HCT116 (cell line): ENCODE measurements at regions not wholly inside any gene's neighbourhood (a gene's known extent, or its start where the extent isn't known, plus 50 kb on each side); places are given as distances from the start of the nearest gene placed in this dataset.

ENCODE experiments used
- ATAC-seq: fragments of 200-7000 bp; cut with Tn5 transposase; 2 replicates; pipeline ENCODE4 v1.9.1; 2020; ENCODE audit warnings: mild to moderate bottlenecking, moderate library complexity
- BruUV-seq: library from RNA; stranded (reverse); fragments of 400-500 nt; replicated peaks from 2 replicates; lab custom pipeline; 2021; lab: Mats Ljungman, UMichigan
- CTCF ChIA-PET: fragments of 300-600 bp; sonication (Branson Sonifier 250); formaldehyde crosslinking; loops from one replicate; lab custom pipeline; 2021; ENCODE audit warnings: antibody characterized with exemption; lab: Charles Lee
- POLR2A ChIA-PET: fragments of 300-600, 350-600 bp; sonication (Branson Sonifier 250); formaldehyde crosslinking; loops from one replicate; lab custom pipeline; 2021; ENCODE audit warnings: antibody characterized with exemption; lab: Charles Lee
- RAD21 ChIA-PET, 2 experiments: fragments of 300-600 bp; sonication (Branson Sonifier 250); formaldehyde crosslinking; loops; one replicate each; lab custom pipeline; 2023; ENCODE audit warnings: low total read pairs in 2 of 2; ENCODE audit not compliant: uncharacterized antibody in 2 of 2, unreplicated experiment in 2 of 2, low non-redundant PET in 1 of 2; lab: Charles Lee
- DNase-seq: peaks from one replicate; pipeline ENCODE4 v3.0.0-alpha.2; 2010; ENCODE audit warnings: low read depth, low spot score
- H2AFZ ChIP-seq: fragments of 200-600 bp; shearing (Covaris generic), sonication (generic); 2 replicates; pipeline ENCODE4 v1.6.1; 2017; ENCODE audit warnings: low read depth, mixed run types, mixed read lengths, antibody characterized with exemption, low read length; ENCODE audit not compliant: poor library complexity, severe bottlenecking
- H3K27ac ChIP-seq: 2 replicates; pipeline ENCODE4 v1.5.1; 2012; ENCODE audit warnings: low read depth, low read length
- H3K27me3 ChIP-seq: fragments of 200-600 bp; sonication (generic); 2 replicates; pipeline ENCODE4 v1.6.1; 2016; ENCODE audit warnings: mixed run types, low read length, mixed read lengths; ENCODE audit not compliant: insufficient read depth
- H3K36me3 ChIP-seq, 2 experiments: fragments of 200-500 bp in 1 of 2; fragments of 200-600 bp in 1 of 2; sonication (Bioruptor generic) in 1 of 2; sonication (generic) in 1 of 2; 2 replicates each; pipeline versions ENCODE4 v1.5.1 to v1.6.1; 2014 to 2016; ENCODE audit warnings: low read length in 2 of 2, inconsistent platforms in 1 of 2, mixed read lengths in 1 of 2, mixed run types in 1 of 2; ENCODE audit not compliant: insufficient read depth in 2 of 2, control insufficient read depth in 1 of 2
- H3K4me1 ChIP-seq, 2 experiments: fragments of 200-600 bp in 1 of 2; sonication (generic) in 1 of 2; 2 replicates each; pipeline versions ENCODE4 v1.5.1 to v1.6.1; 2012 to 2017; ENCODE audit warnings: low read length in 2 of 2, inconsistent platforms in 1 of 2, mild to moderate bottlenecking in 1 of 2, mixed read lengths in 1 of 2, mixed run types in 1 of 2, moderate library complexity in 1 of 2; ENCODE audit not compliant: insufficient read depth in 2 of 2, control insufficient read depth in 1 of 2
- H3K4me2 ChIP-seq: fragments of 200-600 bp; sonication (generic); 2 replicates; pipeline ENCODE4 v1.6.1; 2017; ENCODE audit warnings: mixed run types, low read length, mixed read lengths
- H3K4me3 ChIP-seq, 2 experiments: fragments of 200-600 bp in 1 of 2; sonication (generic) in 1 of 2; replicated peaks in 1 of 2; 2 replicates each; pipeline ENCODE4 v1.5.1; 2011 to 2016; ENCODE audit warnings: low read length in 2 of 2, control low read depth in 1 of 2, low read depth in 1 of 2, mild to moderate bottlenecking in 1 of 2, mixed read lengths in 1 of 2, mixed run types in 1 of 2
- H3K79me2 ChIP-seq: fragments of 200-600 bp; sonication (generic); 2 replicates; pipeline ENCODE4 v1.6.1; 2017; ENCODE audit warnings: mild to moderate bottlenecking, mixed run types, low read length, moderate library complexity, mixed read lengths; ENCODE audit not compliant: insufficient read depth
- H3K9ac ChIP-seq: fragments of 200-600 bp; sonication (generic); 2 replicates; pipeline ENCODE4 v1.6.1; 2016; ENCODE audit warnings: low read length, mixed read lengths
- H3K9me2 ChIP-seq: fragments of 200-600 bp; sonication (generic), shearing (Covaris generic); 2 replicates; pipeline ENCODE4 v1.6.1; 2017; ENCODE audit warnings: mixed run types, mild to moderate bottlenecking, moderate library complexity; ENCODE audit not compliant: insufficient read depth
- H3K9me3 ChIP-seq, 2 experiments: fragments of 200-500 bp in 1 of 2; fragments of 200-600 bp in 1 of 2; sonication (Bioruptor generic) in 1 of 2; sonication (generic) in 1 of 2; 2 replicates each; pipeline ENCODE4 v1.6.1; 2014 to 2017; ENCODE audit warnings: low read length in 2 of 2, mixed read lengths in 2 of 2, inconsistent platforms in 1 of 2, low read depth in 1 of 2, mild to moderate bottlenecking in 1 of 2, mixed run types in 1 of 2, moderate library complexity in 1 of 2; ENCODE audit not compliant: control insufficient read depth in 1 of 2, insufficient read depth in 1 of 2
- H4K20me1 ChIP-seq: fragments of 200-600 bp; sonication (generic), shearing (Covaris generic); 2 replicates; pipeline ENCODE4 v1.6.1; 2017; ENCODE audit warnings: mixed run types, mild to moderate bottlenecking, moderate library complexity; ENCODE audit not compliant: insufficient read depth
- EGR1 ChIP-seq: IDR thresholded peaks from 2 replicates; pipeline ENCODE4 v1.6.1; 2012; ENCODE audit warnings: low read depth
- EZH2 ChIP-seq: fragments of 200-600 bp; sonication (generic); IDR thresholded peaks from 2 replicates; pipeline ENCODE4 v1.6.1; 2017; ENCODE audit warnings: antibody characterized with exemption, mixed run types
- SIN3A ChIP-seq: IDR thresholded peaks from 2 replicates; pipeline ENCODE4 v1.6.1; 2012; ENCODE audit warnings: low read depth
- SRF ChIP-seq: IDR thresholded peaks from 2 replicates; pipeline ENCODE4 v1.6.1; 2012; ENCODE audit warnings: low read depth
- TCF7L2 ChIP-seq: IDR thresholded peaks from 2 replicates; pipeline ENCODE4 v1.7.0; 2011; ENCODE audit warnings: borderline replicate concordance, inconsistent platforms; ENCODE audit not compliant: insufficient read depth, insufficient read length; ENCODE audit errors: extremely low read depth
- YY1 ChIP-seq: IDR thresholded peaks from 2 replicates; pipeline ENCODE4 v1.6.1; 2011; ENCODE audit warnings: low read length, low read depth, moderate library complexity, mild to moderate bottlenecking; ENCODE audit not compliant: insufficient replicate concordance; ENCODE audit errors: extremely low read depth
- intact Hi-C: fragments of 100-400 bp; cut with micrococcal nuclease; formaldehyde crosslinking; loops from 2 replicates; pipeline ENCODE4 v1.10.0; 2022
- TF ChIP-seq, protein P1 (sequence below): IDR thresholded peaks from 2 replicates; pipeline ENCODE4 v1.6.1; 2011; ENCODE audit warnings: mild to moderate bottlenecking, low read length, moderate library complexity; ENCODE audit not compliant: insufficient replicate concordance; ENCODE audit errors: extremely low read depth
- TF ChIP-seq, protein P2 (sequence below): IDR thresholded peaks from 2 replicates; pipeline ENCODE4 v1.6.1; 2012; ENCODE audit warnings: low read depth
- TF ChIP-seq, protein P3 (sequence below): IDR thresholded peaks from 2 replicates; pipeline ENCODE4 v1.6.1; 2012
- TF ChIP-seq, protein P4 (sequence below), 3 experiments: fragments of 200-600 bp in 1 of 3; sonication (generic) in 1 of 3; IDR thresholded peaks in 2 of 3; conservative IDR thresholded peaks in 1 of 3; 2 replicates each; pipeline ENCODE4 v1.5.1; 2012 to 2017; ENCODE audit warnings: low read depth in 2 of 3, low read length in 2 of 3, antibody characterized with exemption in 1 of 3, borderline replicate concordance in 1 of 3, control low read depth in 1 of 3, mild to moderate bottlenecking in 1 of 3, mixed read lengths in 1 of 3, mixed run types in 1 of 3, moderate library complexity in 1 of 3; ENCODE audit not compliant: insufficient read depth in 1 of 3

DNA sequence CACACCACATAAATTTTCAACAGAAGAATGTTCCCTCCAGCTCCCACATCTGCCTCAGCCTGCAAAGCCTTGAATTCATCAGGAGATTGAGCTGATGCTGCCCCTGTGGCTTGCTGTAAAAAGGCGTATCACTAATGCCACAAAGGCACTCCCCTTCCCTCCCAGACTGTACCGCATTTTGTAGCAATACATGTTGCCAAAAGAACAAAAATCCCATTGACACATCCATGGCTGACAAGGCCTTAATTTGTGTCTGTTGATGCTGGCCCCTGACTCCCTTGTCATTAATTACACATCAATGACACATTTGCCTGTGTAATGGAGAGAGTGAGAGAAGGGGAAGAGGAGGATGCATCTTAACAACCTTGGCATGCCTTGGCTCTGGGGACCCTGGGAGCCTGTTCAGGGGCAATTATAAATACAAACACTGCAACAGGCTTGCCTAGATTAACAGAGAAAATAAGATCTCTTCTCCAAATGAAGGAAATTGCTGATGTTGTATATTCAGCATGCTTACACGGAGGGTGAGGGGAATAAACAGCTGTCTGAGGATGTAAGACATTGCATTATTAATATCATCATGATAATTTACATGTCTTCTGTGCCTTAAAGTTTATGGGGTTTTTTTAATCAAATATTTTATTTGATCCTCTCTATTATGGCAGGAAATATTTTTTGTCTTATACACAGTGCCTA is 264.0 kb downstream of the SUCLG1 start:
- POLR2A ChIA-PET = no interaction called here
- intact Hi-C loops = no loop called here
- H3K4me3 ChIP-seq = no peak overlapping the region
- no peak overlapping the region for H3K4me2 ChIP-seq
- no TSS peak for BruUV-seq
- no peaks in the 10 kb centered on the region for H3K9me3 ChIP-seq
- TF ChIP-seq EZH2 (no peak), YY1 (no peak), EGR1 (no peak), TCF7L2 (no peak), SIN3A (no peak), SRF (no peak)
- TF ChIP-seq, protein P1, sequence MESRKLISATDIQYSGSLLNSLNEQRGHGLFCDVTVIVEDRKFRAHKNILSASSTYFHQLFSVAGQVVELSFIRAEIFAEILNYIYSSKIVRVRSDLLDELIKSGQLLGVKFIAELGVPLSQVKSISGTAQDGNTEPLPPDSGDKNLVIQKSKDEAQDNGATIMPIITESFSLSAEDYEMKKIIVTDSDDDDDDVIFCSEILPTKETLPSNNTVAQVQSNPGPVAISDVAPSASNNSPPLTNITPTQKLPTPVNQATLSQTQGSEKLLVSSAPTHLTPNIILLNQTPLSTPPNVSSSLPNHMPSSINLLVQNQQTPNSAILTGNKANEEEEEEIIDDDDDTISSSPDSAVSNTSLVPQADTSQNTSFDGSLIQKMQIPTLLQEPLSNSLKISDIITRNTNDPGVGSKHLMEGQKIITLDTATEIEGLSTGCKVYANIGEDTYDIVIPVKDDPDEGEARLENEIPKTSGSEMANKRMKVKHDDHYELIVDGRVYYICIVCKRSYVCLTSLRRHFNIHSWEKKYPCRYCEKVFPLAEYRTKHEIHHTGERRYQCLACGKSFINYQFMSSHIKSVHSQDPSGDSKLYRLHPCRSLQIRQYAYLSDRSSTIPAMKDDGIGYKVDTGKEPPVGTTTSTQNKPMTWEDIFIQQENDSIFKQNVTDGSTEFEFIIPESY = no peak
- TF ChIP-seq, protein P2, sequence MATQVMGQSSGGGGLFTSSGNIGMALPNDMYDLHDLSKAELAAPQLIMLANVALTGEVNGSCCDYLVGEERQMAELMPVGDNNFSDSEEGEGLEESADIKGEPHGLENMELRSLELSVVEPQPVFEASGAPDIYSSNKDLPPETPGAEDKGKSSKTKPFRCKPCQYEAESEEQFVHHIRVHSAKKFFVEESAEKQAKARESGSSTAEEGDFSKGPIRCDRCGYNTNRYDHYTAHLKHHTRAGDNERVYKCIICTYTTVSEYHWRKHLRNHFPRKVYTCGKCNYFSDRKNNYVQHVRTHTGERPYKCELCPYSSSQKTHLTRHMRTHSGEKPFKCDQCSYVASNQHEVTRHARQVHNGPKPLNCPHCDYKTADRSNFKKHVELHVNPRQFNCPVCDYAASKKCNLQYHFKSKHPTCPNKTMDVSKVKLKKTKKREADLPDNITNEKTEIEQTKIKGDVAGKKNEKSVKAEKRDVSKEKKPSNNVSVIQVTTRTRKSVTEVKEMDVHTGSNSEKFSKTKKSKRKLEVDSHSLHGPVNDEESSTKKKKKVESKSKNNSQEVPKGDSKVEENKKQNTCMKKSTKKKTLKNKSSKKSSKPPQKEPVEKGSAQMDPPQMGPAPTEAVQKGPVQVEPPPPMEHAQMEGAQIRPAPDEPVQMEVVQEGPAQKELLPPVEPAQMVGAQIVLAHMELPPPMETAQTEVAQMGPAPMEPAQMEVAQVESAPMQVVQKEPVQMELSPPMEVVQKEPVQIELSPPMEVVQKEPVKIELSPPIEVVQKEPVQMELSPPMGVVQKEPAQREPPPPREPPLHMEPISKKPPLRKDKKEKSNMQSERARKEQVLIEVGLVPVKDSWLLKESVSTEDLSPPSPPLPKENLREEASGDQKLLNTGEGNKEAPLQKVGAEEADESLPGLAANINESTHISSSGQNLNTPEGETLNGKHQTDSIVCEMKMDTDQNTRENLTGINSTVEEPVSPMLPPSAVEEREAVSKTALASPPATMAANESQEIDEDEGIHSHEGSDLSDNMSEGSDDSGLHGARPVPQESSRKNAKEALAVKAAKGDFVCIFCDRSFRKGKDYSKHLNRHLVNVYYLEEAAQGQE = no peak
- TF ChIP-seq, protein P3, sequence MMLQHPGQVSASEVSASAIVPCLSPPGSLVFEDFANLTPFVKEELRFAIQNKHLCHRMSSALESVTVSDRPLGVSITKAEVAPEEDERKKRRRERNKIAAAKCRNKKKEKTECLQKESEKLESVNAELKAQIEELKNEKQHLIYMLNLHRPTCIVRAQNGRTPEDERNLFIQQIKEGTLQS = no peak
- TF ChIP-seq, protein P4, sequence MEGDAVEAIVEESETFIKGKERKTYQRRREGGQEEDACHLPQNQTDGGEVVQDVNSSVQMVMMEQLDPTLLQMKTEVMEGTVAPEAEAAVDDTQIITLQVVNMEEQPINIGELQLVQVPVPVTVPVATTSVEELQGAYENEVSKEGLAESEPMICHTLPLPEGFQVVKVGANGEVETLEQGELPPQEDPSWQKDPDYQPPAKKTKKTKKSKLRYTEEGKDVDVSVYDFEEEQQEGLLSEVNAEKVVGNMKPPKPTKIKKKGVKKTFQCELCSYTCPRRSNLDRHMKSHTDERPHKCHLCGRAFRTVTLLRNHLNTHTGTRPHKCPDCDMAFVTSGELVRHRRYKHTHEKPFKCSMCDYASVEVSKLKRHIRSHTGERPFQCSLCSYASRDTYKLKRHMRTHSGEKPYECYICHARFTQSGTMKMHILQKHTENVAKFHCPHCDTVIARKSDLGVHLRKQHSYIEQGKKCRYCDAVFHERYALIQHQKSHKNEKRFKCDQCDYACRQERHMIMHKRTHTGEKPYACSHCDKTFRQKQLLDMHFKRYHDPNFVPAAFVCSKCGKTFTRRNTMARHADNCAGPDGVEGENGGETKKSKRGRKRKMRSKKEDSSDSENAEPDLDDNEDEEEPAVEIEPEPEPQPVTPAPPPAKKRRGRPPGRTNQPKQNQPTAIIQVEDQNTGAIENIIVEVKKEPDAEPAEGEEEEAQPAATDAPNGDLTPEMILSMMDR (IDR thresholded peaks at IDR 0.05 in 2 of 3, conservative IDR thresholded peaks at IDR 0.05 in 1 of 3; ENCODE audit: borderline replicate concordance in 1 of 3, insufficient read depth in 1 of 3, low read depth in 2 of 3, low read length in 2 of 3) = no peak
- no peak overlapping the region for H3K27ac ChIP-seq
- DNase-seq (no peak), ATAC-seq (no peak)
- CTCF ChIA-PET = no interaction called here
- no peak overlapping the region for H3K9ac ChIP-seq
- RAD21 ChIA-PET = no interaction called here
- no peak overlapping the region for H2AFZ ChIP-seq
- no peaks in the 10 kb centered on the region for H3K9me2 ChIP-seq
- no peaks in the 10 kb centered on the region for H3K27me3 ChIP-seq
- no peaks in the 10 kb centered on the region for H3K36me3 ChIP-seq
- H3K4me1 ChIP-seq = no peaks in the 10 kb centered on the region
- no peaks in the 10 kb centered on the region for H4K20me1 ChIP-seq
- H3K79me2 ChIP-seq = no peaks in the 10 kb centered on the region
